OCI-LY1 (cell line): ENCODE measurements at regions not wholly inside any gene's neighbourhood (a gene's known extent, or its start where the extent isn't known, plus 50 kb on each side); places are given as distances from the start of the nearest gene placed in this dataset.

Experiments used
- H2AFZ ChIP-seq: fragments of 200-600 bp; sonication (generic), shearing (Covaris generic); 2 replicates; pipeline ENCODE4 v1.6.0; 2014; ENCODE audit warnings: antibody characterized with exemption, mild to moderate bottlenecking, low read length
- H3F3A ChIP-seq: fragments of 200-600 bp; sonication (generic), shearing (Covaris generic); 2 replicates; pipeline ENCODE4 v1.6.0; 2014; ENCODE audit warnings: mild to moderate bottlenecking, antibody characterized with exemption, low read length, moderate library complexity; ENCODE audit not compliant: insufficient read depth
- H3K27ac ChIP-seq: fragments of 200-600 bp; sonication (generic); 2 replicates; pipeline ENCODE4 v1.5.1; 2014; ENCODE audit warnings: low read length, mixed run types, mild to moderate bottlenecking, low read depth; ENCODE audit not compliant: poor library complexity, severe bottlenecking
- H3K27me3 ChIP-seq: fragments of 200-600 bp; sonication (generic); 2 replicates; pipeline ENCODE4 v1.6.0; 2014; ENCODE audit warnings: antibody characterized with exemption, mild to moderate bottlenecking, low read length, moderate library complexity; ENCODE audit not compliant: insufficient read depth
- H3K36me3 ChIP-seq: fragments of 200-600 bp; sonication (generic); 2 replicates; pipeline ENCODE4 v1.6.1; 2014; ENCODE audit warnings: mild to moderate bottlenecking, antibody characterized with exemption, low read length, moderate library complexity, mixed read lengths; ENCODE audit not compliant: insufficient read depth
- H3K4me1 ChIP-seq: fragments of 200-600 bp; sonication (generic); 2 replicates; pipeline ENCODE4 v1.5.1; 2014; ENCODE audit warnings: mild to moderate bottlenecking, low read length, moderate library complexity; ENCODE audit not compliant: insufficient read depth, severe bottlenecking
- H3K4me2 ChIP-seq: fragments of 200-600 bp; sonication (generic), shearing (Covaris generic); 2 replicates; pipeline ENCODE4 v1.6.1; 2014; ENCODE audit warnings: low read length
- H3K4me3 ChIP-seq: fragments of 200-600 bp; sonication (generic); 2 replicates; pipeline ENCODE4 v1.5.1; 2014; ENCODE audit warnings: low read length, low read depth, mild to moderate bottlenecking, mixed read lengths; ENCODE audit not compliant: poor library complexity, severe bottlenecking
- H3K79me2 ChIP-seq: fragments of 200-600 bp; shearing (Covaris generic); 2 replicates; pipeline ENCODE4 v1.6.1; 2016; ENCODE audit warnings: mixed run types, low read length, mixed read lengths; ENCODE audit not compliant: insufficient read depth
- H3K9ac ChIP-seq: fragments of 200-600 bp; sonication (generic), shearing (Covaris generic); 2 replicates; pipeline ENCODE4 v1.6.1; 2014; ENCODE audit warnings: mild to moderate bottlenecking, low read length, mixed read lengths
- H3K9me2 ChIP-seq: fragments of 200-600 bp; sonication (generic), shearing (Covaris generic); 2 replicates; pipeline ENCODE4 v1.6.1; 2014; ENCODE audit warnings: low read depth, mild to moderate bottlenecking, low read length, mixed read lengths
- H3K9me3 ChIP-seq: fragments of 200-600 bp; shearing (Covaris generic); 2 replicates; pipeline ENCODE4 v1.6.1; 2014; ENCODE audit warnings: low read length, mixed read lengths
- H4K20me1 ChIP-seq: fragments of 200-600 bp; sonication (generic), shearing (Covaris generic); 2 replicates; pipeline ENCODE4 v1.6.0; 2016; ENCODE audit warnings: mild to moderate bottlenecking, low read length; ENCODE audit not compliant: insufficient read depth
- EZH2 ChIP-seq: fragments of 200-600 bp; sonication (generic), shearing (Covaris generic); IDR thresholded peaks from 2 replicates; pipeline ENCODE4 v1.8.0; 2017; ENCODE audit warnings: borderline replicate concordance, mixed run types, mild to moderate bottlenecking, antibody characterized with exemption, low read length, moderate library complexity, mixed read lengths
- TF ChIP-seq, protein P1 (sequence below): fragments of 200-600 bp; sonication (generic), shearing (Covaris generic); IDR thresholded peaks from 2 replicates; pipeline ENCODE4 v1.5.1; 2017; ENCODE audit warnings: mild to moderate bottlenecking, antibody characterized with exemption, low read length, moderate library complexity, mixed read lengths

DNA sequence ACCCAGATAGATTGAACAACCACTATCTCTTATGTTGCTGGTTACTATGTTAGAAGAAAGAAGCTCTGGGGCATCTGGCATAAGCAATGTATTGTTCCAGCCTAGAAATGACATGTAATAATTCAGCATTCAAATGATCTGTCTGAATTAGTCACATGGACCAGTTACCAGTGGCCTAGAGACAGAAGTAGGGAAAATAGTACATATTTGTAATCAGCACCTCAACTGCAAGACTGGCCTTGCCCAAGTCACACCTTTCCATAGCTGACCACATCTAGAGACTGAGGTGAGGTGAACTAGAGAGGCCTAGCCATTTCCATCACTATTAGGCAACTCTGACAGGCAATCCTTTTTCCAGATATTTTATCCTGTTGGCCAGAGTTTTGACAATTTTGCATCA lies 315.6 kb upstream of the KCND2 start:
- H3K9ac ChIP-seq, result no peak overlapping the region
- H3K27ac ChIP-seq, result no peak overlapping the region
- no peaks in the 10 kb centered on the region for H3K9me3 ChIP-seq
- no peaks in the 10 kb centered on the region for H3K9me2 ChIP-seq
- TF ChIP-seq, protein P1, sequence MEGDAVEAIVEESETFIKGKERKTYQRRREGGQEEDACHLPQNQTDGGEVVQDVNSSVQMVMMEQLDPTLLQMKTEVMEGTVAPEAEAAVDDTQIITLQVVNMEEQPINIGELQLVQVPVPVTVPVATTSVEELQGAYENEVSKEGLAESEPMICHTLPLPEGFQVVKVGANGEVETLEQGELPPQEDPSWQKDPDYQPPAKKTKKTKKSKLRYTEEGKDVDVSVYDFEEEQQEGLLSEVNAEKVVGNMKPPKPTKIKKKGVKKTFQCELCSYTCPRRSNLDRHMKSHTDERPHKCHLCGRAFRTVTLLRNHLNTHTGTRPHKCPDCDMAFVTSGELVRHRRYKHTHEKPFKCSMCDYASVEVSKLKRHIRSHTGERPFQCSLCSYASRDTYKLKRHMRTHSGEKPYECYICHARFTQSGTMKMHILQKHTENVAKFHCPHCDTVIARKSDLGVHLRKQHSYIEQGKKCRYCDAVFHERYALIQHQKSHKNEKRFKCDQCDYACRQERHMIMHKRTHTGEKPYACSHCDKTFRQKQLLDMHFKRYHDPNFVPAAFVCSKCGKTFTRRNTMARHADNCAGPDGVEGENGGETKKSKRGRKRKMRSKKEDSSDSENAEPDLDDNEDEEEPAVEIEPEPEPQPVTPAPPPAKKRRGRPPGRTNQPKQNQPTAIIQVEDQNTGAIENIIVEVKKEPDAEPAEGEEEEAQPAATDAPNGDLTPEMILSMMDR, result no peak
- TF ChIP-seq EZH2, result no peak
- no peak overlapping the region for H2AFZ ChIP-seq
- H3K4me3 ChIP-seq, result no peak overlapping the region
- no peaks in the 10 kb centered on the region for H3K4me1 ChIP-seq
- no peaks in the 10 kb centered on the region for H3K36me3 ChIP-seq
- no peaks in the 10 kb centered on the region for H3K79me2 ChIP-seq
- no peaks in the 10 kb centered on the region for H3F3A ChIP-seq
- H3K4me2 ChIP-seq, result no peak overlapping the region
- H4K20me1 ChIP-seq, result no peaks in the 10 kb centered on the region
- no peaks in the 10 kb centered on the region for H3K27me3 ChIP-seq

DNA sequence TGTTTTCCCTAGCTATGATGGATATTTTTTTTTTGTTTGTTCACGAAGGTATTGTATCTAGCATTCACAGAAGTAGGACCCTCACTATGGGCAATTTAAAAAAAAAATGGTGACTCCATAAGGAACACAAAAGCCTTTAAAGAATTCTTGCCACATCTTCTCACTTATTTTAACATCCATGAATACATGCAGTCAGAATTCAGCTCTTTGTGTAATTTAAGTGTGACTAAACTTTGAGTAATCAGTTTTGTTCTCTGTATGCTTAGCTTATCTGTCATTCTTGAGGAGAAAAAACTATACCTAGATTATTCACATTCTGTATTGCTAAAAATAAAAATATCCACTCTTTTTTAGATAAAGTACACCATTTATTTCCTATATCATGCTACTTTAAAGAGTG lies 313.2 kb upstream of the KCND2 start:
- Histone ChIP-seq H3K27me3 (no peaks in the 10 kb centered on the region), H3K27ac (no peak overlapping the region), H3F3A (no peaks in the 10 kb centered on the region), H3K4me3 (no peak overlapping the region), H3K79me2 (no peaks in the 10 kb centered on the region), H3K9me3 (no peaks in the 10 kb centered on the region), H4K20me1 (no peaks in the 10 kb centered on the region), H3K36me3 (no peaks in the 10 kb centered on the region), H2AFZ (no peak overlapping the region), H3K4me1 (no peaks in the 10 kb centered on the region), H3K4me2 (no peak overlapping the region), H3K9me2 (no peaks in the 10 kb centered on the region), H3K9ac (no peak overlapping the region)
- TF ChIP-seq, protein P1, result no peak
- TF ChIP-seq EZH2, result no peak

DNA sequence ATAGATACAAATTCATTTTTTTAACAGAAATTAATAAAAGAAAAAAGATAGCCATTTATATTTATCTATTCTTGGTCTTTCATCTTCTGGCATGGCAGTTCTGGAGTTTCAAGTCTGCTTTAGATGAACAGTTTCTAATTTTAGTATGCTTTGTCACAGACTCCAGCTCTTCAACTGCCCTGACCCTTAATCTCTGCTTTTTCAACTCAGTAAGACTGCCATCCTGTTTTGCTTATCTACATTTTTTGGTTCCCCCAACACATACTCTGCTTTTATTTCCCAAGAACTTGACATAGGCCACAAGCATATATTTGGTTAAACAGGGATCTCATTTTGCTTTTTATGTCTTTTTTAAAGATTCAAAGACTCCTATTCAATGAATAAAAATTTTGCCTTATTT lies 309.3 kb upstream of the KCND2 start:
- TF ChIP-seq EZH2, result no peak
- TF ChIP-seq, protein P1, result no peak
- Histone ChIP-seq H3K9me2 (no peaks in the 10 kb centered on the region), H3K9me3 (no peaks in the 10 kb centered on the region), H3K4me3 (no peak overlapping the region), H4K20me1 (no peaks in the 10 kb centered on the region), H3K4me1 (no peaks in the 10 kb centered on the region), H3K36me3 (no peaks in the 10 kb centered on the region), H3K9ac (no peak overlapping the region), H3K4me2 (no peak overlapping the region), H3F3A (no peaks in the 10 kb centered on the region), H3K27ac (no peak overlapping the region), H3K27me3 (no peaks in the 10 kb centered on the region), H3K79me2 (no peaks in the 10 kb centered on the region), H2AFZ (no peak overlapping the region)
